ENCODE measurements at regions not wholly inside any gene's neighbourhood (a gene's known extent, or its start where the extent isn't known, plus 50 kb on each side); places are given as distances from the start of the nearest gene placed in this dataset.

GRCh38 chr3:31274326-31275024 is 258.2 kb upstream of the STT3B start:
- TF ChIP-seq EZH2 (IDR thresholded peaks at IDR 0.05; ENCODE audit: borderline replicate concordance, low read length) = no peak
- no peak for TF ChIP-seq CTCF (IDR thresholded peaks at IDR 0.05; ENCODE audit: low read length)
